ENCODE measurements at regions not wholly inside any gene's neighbourhood (a gene's known extent, or its start where the extent isn't known, plus 50 kb on each side); places are given as distances from the start of the nearest gene placed in this dataset.

- TF ChIP-seq NR3C1 (CRISPR knock-in tag; conservative IDR thresholded peaks at IDR 0.05; ENCODE audit: low read depth) (no peak), OVOL2 (CRISPR knock-in tag; IDR thresholded peaks at IDR 0.05; ENCODE audit: borderline replicate concordance) (no peak), USF2 (CRISPR knock-in tag; IDR thresholded peaks at IDR 0.05) (no peak), CTCF (IDR thresholded peaks at IDR 0.05) (no peak), JUN (CRISPR knock-in tag; IDR thresholded peaks at IDR 0.05) (no peak), ZNF317 (CRISPR knock-in tag; IDR thresholded peaks at IDR 0.05; ENCODE audit: borderline replicate concordance, low read depth) (no peak), SOX15 (CRISPR knock-in tag; IDR thresholded peaks at IDR 0.05) (no peak), GRHL2 (CRISPR knock-in tag; IDR thresholded peaks at IDR 0.05; ENCODE audit: insufficient replicate concordance, severe bottlenecking) (no peak)
Observed at GRCh38 chr19:27843861-27844260, 1369.1 kb downstream of the UQCRFS1 start (continued).

DNA sequence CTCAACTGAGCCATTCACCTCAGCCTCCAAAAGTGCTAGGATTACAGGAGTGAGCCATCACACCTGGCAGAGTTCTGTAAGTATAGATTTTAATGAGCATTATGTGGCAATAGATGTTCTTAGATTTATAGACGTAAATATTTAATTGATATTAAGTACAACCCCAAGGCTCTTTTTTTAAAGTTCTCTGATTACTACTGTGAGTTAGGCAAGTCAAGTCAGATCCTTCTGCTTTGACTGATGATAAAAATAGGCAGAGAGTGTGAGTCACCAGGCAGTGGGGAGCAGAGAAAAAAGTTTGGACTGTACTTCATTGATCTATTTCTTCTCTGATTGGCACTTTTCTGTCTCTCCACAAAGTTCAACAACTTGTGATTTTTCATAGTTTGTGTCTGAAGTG, 1379.9 kb downstream of the UQCRFS1 start:
- Mint-ChIP-seq H3K9me3 (peaks cover 61% of the 10 kb centered on the region), H3K4me3 (no peak overlapping the region), H3K27ac (no peak overlapping the region), H3K4me1 (no peaks in the 10 kb centered on the region), H3K36me3 (peaks cover 66% of the 10 kb centered on the region), H3K27me3 (ENCODE audit: low read depth) (peaks cover 4% of the 10 kb centered on the region)
- CTCF ChIA-PET: no interaction called here
- DNase-seq (ENCODE audit: low spot score) (no peak), ATAC-seq (no peak)
- POLR2A ChIA-PET: no interaction called here
- no peak for TF ChIP-seq GRHL2 (CRISPR knock-in tag; IDR thresholded peaks at IDR 0.05; ENCODE audit: insufficient replicate concordance, severe bottlenecking)
- no peak for TF ChIP-seq ZNF396 (CRISPR knock-in tag; IDR thresholded peaks at IDR 0.05; ENCODE audit: borderline replicate concordance)
- no peak for TF ChIP-seq JAZF1 (CRISPR knock-in tag; IDR thresholded peaks at IDR 0.05)
- TF ChIP-seq, protein P1, sequence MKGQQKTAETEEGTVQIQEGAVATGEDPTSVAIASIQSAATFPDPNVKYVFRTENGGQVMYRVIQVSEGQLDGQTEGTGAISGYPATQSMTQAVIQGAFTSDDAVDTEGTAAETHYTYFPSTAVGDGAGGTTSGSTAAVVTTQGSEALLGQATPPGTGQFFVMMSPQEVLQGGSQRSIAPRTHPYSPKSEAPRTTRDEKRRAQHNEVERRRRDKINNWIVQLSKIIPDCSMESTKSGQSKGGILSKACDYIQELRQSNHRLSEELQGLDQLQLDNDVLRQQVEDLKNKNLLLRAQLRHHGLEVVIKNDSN (CRISPR knock-in tag; IDR thresholded peaks at IDR 0.05): no peak
- TF ChIP-seq CTCF (IDR thresholded peaks at IDR 0.05): no peak
- TF ChIP-seq JUN (CRISPR knock-in tag; IDR thresholded peaks at IDR 0.05): no peak
- no peak for TF ChIP-seq ZSCAN18 (CRISPR knock-in tag; IDR thresholded peaks at IDR 0.05)
- TF ChIP-seq IRF2 (CRISPR knock-in tag; IDR thresholded peaks at IDR 0.05; ENCODE audit: borderline replicate concordance, low read depth): no peak
- TF ChIP-seq MAX (CRISPR knock-in tag; IDR thresholded peaks at IDR 0.05): no peak
- no peak for TF ChIP-seq CREB1 (CRISPR knock-in tag; IDR thresholded peaks at IDR 0.05)
- no peak for TF ChIP-seq KAT7 (CRISPR knock-in tag; IDR thresholded peaks at IDR 0.05; ENCODE audit: borderline replicate concordance)
- TF ChIP-seq AFF4 (CRISPR knock-in tag; IDR thresholded peaks at IDR 0.05; ENCODE audit: borderline replicate concordance): no peak
- TF ChIP-seq ZNF671 (CRISPR knock-in tag; IDR thresholded peaks at IDR 0.05): no peak
- no peak for TF ChIP-seq ATF3 (CRISPR knock-in tag; conservative IDR thresholded peaks at IDR 0.05)
- TF ChIP-seq TEAD4 (CRISPR knock-in tag; IDR thresholded peaks at IDR 0.05): no peak
- no peak for TF ChIP-seq USF2 (CRISPR knock-in tag; IDR thresholded peaks at IDR 0.05)
- TF ChIP-seq, protein P2, sequence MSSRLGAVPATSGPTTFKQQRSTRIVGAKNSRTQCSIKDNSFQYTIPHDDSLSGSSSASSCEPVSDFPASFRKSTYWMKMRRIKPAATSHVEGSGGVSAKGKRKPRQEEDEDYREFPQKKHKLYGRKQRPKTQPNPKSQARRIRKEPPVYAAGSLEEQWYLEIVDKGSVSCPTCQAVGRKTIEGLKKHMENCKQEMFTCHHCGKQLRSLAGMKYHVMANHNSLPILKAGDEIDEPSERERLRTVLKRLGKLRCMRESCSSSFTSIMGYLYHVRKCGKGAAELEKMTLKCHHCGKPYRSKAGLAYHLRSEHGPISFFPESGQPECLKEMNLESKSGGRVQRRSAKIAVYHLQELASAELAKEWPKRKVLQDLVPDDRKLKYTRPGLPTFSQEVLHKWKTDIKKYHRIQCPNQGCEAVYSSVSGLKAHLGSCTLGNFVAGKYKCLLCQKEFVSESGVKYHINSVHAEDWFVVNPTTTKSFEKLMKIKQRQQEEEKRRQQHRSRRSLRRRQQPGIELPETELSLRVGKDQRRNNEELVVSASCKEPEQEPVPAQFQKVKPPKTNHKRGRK (CRISPR knock-in tag; IDR thresholded peaks at IDR 0.05; ENCODE audit: borderline replicate concordance): no peak

Data from WTC11 (cell line).